ENCODE measurements at regions not wholly inside any gene's neighbourhood (a gene's known extent, or its start where the extent isn't known, plus 50 kb on each side); places are given as distances from the start of the nearest gene placed in this dataset.
"Not testable (repeated sequence)": the region's sequence is repeated elsewhere in the genome, so short reads cannot be mapped to it uniquely, and the experiment has no call there.

DNA sequence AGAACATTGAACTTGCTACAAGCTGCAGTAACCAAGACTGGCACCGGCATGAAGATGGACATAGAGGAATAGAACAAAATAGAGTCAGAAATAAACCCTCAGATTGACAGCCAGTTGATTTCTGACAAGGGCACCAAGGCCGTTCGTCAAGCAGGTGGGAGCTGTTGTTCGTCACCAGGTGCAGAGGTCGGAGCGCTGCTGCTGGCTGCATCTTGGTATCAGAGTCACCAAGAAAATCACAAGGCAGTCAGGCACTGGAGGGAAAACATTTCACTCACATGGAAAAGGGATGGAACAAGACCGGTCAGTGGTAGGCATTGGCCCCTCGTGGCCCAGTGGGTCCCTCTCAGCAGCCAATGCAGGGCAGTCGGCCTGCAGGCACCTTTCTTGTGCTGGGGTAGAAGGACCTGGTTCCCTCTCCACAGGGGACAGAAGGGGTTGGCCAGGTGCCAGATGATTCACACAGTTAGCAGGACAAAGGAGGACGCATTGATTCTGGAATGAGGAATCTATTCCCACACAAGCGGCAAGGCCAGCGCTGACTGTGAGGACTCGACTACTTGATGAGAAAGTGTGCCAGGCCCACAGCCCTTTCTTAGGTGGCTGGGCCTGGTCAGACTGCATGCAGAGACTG is 115.8 kb upstream of the FGF3 start:
- peak in 1 of 2 experiments; percentile 11 for DNase-seq

- DNase-seq = no peak
These were observed 116.8 kb upstream of the FGF3 start for GRCh38 chr11:69935941-69936505.

DNA sequence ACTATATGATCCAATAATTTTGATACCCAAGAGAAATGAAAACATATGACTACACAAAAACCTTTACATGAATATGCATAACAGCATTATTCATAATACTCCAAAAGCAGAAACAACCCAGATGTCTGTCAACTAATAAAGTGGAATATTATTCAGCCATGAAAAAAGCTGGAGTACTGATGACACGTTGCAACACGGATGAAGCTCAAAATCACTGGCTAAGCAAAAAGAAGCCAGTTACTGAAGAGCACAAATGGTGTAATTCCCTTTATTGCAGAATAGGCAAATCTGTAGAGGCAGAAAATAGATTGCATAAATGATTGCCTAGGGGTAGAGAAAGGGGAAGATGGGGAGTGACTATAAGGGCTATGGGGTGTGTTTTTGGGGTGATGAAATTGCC is 117.6 kb upstream of the FGF3 start:
- no peak for DNase-seq

GRCh38 chr11:69938206-69938605 is 119.0 kb upstream of the FGF3 start:
- DNase-seq = no peak

GRCh38 chr11:69939551-69940245 is 120.5 kb upstream of the FGF3 start:
- no peak for DNase-seq

DNA sequence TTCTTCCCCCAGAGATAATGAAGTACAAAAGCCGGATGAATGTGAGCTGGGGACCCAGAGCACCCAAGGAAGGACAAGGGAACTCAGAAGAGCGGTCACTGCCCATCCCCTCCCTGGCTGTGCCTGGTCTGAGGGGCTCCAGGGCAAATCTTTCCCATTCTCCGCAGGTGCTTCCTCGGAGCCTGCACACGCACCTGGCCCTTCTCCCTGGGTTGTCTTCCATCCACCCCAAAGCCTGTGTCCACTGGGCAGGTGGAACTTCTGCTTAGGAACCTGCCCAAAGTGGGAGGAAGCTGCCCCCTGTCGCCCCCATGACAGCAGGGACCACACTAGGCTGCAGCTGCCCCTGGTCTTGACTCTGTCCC is 121.0 kb upstream of the FGF3 start:
- DNase-seq = no peak

GRCh38 chr11:69941546-69942332 is 122.5 kb upstream of the FGF3 start:
- no peak for DNase-seq

- DNase-seq = no peak
These were observed 123.2 kb upstream of the FGF3 start for GRCh38 chr11:69942333-69942820.

DNA sequence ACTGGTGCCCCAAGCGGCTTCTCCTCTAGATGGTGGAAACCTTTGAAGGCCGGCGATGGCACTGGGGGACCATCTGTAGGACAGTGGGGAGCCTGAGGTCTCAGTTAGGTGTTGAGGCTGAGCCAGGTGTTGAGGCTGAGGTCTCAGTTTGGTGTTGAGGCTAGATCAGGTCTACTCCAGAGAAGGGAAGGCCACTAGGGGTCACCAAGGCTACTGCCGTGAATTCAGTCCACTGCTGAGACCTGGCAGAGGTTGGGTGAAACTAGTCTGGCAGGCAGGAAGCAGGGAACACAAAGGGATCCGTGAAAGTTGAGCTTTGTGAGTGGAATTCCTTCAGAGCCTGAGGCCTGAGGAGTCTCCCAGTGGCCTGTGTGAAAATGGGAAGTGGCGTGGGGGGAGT is 123.8 kb upstream of the FGF3 start:
- peak in 1 of 2 experiments; percentile 31 for DNase-seq

DNA sequence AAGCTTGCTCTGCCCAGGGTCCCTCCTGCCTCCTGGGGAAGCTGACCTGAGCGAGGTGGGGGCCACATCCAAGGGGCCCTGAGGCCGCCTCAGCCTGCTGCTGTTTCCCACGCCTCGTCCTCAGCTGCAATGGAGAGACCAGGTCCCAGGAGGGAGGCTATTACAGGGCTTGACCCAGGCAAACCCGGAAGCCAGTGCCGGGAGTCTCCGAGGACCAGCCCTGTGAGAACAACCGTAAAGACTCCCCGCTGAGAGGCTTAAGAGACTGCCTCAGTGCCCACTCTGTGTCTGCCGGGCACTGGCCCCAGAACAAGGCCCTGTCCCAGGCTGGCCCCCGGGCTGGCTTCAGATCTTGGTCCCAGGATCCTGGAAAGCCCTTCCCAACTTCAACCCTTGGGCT is 124.3 kb upstream of the FGF3 start:
- no peak for DNase-seq

DNA sequence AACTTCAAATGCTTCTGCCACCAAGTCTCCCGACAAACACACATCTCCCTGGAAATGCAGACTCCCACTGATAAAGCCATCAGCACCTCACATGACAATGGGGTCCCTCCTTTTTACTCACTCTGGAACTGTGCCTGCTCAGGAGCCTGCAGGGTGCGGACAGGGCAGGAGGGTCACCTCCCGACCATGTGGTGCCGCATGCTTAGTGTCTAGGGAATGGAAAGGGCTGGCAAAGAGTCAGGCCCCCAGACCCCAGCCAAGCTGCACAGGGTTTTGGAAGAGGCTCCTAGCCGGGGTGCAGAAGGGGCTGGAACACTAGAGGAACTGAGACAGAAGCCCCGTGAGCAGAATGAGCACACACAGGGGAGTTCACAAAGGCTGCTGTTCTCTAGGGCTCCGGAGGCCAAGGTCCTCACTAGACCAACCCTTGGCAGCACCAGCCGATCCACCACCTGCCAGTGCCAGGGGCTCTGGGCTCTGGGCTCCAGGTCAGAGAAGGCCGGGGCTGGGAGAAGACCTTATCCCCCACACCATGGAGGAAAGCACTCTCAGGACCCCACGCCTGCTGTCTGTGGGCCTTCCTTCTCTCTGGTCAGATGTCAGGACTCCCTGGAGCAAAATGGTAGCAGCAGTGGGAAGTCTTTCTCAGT is 125.1 kb upstream of the FGF3 start:
- DNase-seq = no peak

GRCh38 chr11:69945157-69945556 is 125.9 kb upstream of the FGF3 start:
- no peak for DNase-seq

DNA sequence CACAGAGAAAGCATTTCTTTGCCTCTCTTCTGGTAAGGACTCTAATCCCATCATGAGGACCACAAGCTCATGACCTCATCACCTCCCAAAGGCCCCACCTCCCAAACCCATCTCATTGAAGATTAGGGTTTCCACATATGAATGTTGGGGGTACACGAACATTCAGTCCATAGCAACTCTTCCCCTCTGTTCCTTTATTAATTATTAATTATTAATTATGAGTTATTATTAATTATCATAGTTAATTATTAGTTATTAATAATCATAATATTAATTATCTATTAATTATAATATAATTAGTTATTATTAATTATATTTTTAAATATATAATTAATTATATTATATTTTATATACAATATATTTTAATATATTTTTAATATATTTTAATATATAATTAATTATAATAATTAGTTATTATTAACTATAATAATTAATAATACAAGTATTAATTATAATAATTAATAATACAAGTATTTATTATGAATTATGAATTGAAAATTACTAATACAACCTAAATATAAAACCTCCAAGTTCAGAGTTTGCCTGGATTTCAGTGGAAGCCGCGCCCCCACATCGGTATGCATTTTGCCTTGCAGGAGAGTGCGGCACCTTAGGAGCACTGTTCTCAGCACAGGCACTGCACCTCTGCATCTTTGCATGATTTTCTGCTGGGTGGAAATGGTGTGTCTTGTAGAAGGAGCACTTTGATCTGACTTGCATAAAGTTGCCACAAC is 128.0 kb upstream of the FGF3 start:
- DNase-seq = no peak

DNA sequence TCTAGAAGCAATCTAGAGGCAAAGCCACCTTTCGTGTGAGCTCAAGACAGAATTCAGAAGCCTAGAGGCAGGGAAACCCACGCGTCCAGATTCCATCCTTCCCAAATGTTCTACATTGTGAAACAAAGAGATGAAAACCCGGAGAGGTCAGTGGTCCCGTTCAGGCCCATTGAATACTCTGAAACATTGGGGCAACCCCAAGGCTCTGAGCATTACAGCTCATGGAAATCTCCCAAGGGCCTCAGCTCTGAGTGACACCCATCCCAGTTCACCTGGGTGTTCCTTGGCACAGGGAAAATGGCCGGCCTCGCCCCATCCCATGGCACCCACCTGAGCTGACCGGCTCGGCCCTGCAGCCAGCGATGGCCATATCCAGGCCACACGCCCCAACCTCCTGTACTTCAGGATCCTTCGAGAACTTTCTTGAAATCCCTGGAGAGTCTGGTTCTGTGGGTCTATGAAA is 128.6 kb upstream of the FGF3 start:
- no peak for DNase-seq

DNA sequence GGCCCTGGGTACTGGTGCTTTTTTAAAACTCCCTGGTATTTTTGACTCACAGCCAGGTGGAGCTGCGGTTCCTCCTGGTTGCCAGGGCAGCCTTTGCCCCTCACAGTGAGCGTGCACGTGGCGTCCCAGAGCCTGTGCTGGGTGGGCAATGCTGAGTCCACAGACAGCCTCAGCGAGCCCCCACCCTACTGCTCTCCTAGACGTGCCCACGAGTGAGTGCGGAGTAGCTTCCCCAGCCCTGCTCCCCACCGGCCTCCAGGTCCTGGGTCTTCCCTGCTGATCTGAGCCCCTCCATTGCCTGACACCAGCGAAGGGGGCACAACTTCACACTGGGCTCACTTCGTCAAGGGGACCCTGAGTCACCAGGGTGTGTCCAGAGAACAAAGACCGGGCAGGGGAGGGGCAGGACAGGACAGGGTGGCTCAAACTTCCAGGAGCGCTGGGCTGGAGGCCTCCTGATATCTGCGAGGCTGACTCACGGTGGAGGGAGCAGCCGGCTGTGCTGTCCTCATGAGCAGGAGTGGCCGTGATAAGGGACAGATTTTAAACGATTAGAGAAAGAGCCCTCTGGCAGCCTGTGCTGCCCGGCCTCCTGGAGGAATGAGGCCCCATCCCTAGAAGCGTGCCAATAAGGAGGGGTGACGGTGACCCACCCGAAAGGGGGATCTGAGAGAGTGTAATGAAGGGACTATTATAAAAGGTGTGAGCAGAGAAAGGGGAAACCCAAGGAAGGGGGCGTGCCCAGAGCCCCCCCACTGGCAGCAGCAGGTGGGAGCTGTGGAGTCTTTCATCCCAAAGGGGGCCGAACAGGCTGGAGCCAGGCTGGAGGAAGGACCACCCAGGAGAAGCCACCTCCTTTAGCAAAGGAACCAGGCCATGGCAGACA is 129.3 kb upstream of the FGF3 start:
- peak; percentile 80 to 82 for DNase-seq

- peak; percentile 89 to 91 for DNase-seq
These were observed 128.8 kb upstream of the ANO1 start for GRCh38 chr11:69949327-69949726.

- DNase-seq = peak in 1 of 2 experiments; percentile 41
These were observed 128.0 kb upstream of the ANO1 start for GRCh38 chr11:69950120-69950519.

DNA sequence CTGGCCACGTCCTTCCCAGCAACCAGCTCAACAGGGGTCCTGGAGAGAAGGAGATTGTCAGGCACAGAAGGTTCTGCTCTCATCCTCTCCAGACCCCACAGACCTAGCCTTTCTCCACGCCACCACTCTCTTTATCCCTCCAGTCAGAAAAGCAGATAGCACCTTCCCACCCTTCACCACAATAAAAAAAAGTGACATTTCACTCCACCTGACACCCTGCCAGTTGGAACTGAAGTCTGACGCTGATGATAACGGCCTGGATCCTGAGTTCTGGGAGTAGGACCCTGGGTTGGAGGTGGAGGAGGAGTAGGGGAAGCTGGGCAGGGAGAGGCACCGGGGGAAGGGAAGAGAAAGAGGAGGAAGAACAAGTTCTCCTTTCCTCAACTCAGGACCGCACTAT is 127.5 kb upstream of the ANO1 start:
- no peak for DNase-seq

DNA sequence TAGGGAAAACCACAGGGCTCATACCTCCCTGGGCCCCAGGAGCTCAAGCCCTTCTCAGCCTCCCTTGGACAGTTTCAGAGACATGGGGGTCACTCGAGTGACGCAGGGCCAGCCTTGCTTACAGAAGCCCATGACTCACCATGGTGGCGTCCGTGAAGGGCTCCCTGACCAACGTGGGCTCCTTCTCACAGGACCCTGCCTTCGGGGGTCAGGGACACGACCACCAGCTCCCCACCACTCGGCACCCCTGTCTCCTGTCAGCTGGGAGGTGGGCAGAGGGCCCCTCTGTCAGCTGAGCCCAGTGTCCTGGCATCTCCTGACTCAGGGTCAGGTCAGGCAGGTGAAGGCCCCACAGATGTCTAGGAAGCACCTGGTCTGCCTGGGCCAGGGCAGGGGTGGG is 126.3 kb upstream of the ANO1 start:
- DNase-seq = no peak

- not testable (repeated sequence) for DNase-seq
These were observed 125.7 kb upstream of the ANO1 start for GRCh38 chr11:69952229-69952975.

Measured in SW 1271 (cell line).